HepG2 (cell line): ENCODE measurements at regions not wholly inside any gene's neighbourhood (a gene's known extent, or its start where the extent isn't known, plus 50 kb on each side); places are given as distances from the start of the nearest gene placed in this dataset.

Source experiments
- ATAC-seq: fragments of 200-7000 bp; cut with Tn5 transposase; 3 replicates; pipeline ENCODE4 v1.9.1; 2020; ENCODE audit warnings: mild to moderate bottlenecking, moderate library complexity
- BruUV-seq: library from RNA; stranded (reverse); fragments of 400-500 nt; replicated peaks from 2 replicates; lab custom pipeline; 2021; lab: Mats Ljungman, UMichigan
- CTCF ChIA-PET: fragments of 300-600 bp; formaldehyde crosslinking; extraction: SDS; loops from one replicate; lab custom pipeline; 2021; ENCODE audit warnings: low total read pairs, inconsistent platforms, low intra/inter-chr PET ratio; lab: Yijun Ruan, JAX
- POLR2A ChIA-PET: fragments of 350-600 bp; sonication (Branson Sonifier 250); formaldehyde crosslinking; loops from one replicate; lab custom pipeline; 2020; ENCODE audit warnings: antibody characterized with exemption, inconsistent platforms; lab: Yijun Ruan, JAX
- DNase-seq: peaks from one replicate; pipeline ENCODE4 v3.0.0-alpha.2; 2015; ENCODE audit warnings: low spot score
- FAIRE-seq: peaks from 3 replicates; lab custom pipeline; 2011; peaks lifted over from hg19 to GRCh38; lab: Jason Lieb, UNC
- H2AFZ ChIP-seq: one replicate; pipeline ENCODE4 v1.6.1; 2011; ENCODE audit warnings: low read length, inconsistent platforms
- H3K27ac ChIP-seq: fragments of 300-600 bp; 3 replicates; pipeline ENCODE4 v1.8.0; 2011; ENCODE audit warnings: mixed run types, mild to moderate bottlenecking, mixed read lengths, low read length, inconsistent platforms; ENCODE audit not compliant: insufficient read depth; ENCODE audit errors: extremely low read length
- H3K27me3 ChIP-seq, 2 experiments: fragments of 200-600 bp in 1 of 2; 2 replicates in 1 of 2; 3 replicates in 1 of 2; pipeline versions ENCODE4 v1.6.0 to v1.8.0; 2011; ENCODE audit warnings: low read length in 2 of 2, mild to moderate bottlenecking in 2 of 2, moderate library complexity in 2 of 2, inconsistent platforms in 1 of 2; ENCODE audit not compliant: insufficient read depth in 2 of 2, control insufficient read depth in 1 of 2
- H3K36me3 ChIP-seq, 2 experiments: fragments of 200-600 bp in 1 of 2; replicated peaks in 1 of 2; 2 replicates in 1 of 2; 3 replicates in 1 of 2; pipeline versions ENCODE4 v1.5.1 to v1.8.0; 2011; ENCODE audit warnings: low read length in 2 of 2, inconsistent platforms in 1 of 2; ENCODE audit not compliant: insufficient read depth in 2 of 2, control insufficient read depth in 1 of 2
- H3K4me1 ChIP-seq: 2 replicates; pipeline ENCODE4 v1.5.1; 2012; ENCODE audit warnings: low read length, inconsistent platforms; ENCODE audit not compliant: insufficient read depth
- H3K4me2 ChIP-seq: 2 replicates; pipeline ENCODE4 v1.6.0; 2011; ENCODE audit warnings: low read depth, low read length, inconsistent platforms
- H3K4me3 ChIP-seq, 3 experiments: fragments of 200-600 bp in 1 of 3; sonication (generic), shearing (Covaris generic) in 1 of 3; replicated peaks in 1 of 3; 2 replicates each; pipeline ENCODE4 v1.5.1; 2011 to 2016; ENCODE audit warnings: low read length in 3 of 3, inconsistent platforms in 2 of 3, low read depth in 2 of 3, mild to moderate bottlenecking in 2 of 3, control low read depth in 1 of 3, mixed read lengths in 1 of 3; ENCODE audit not compliant: insufficient read depth in 1 of 3
- H3K79me2 ChIP-seq: one replicate; pipeline ENCODE4 v1.6.1; 2011; ENCODE audit warnings: low read length, inconsistent platforms; ENCODE audit not compliant: insufficient read depth
- H3K9ac ChIP-seq: 2 replicates; pipeline ENCODE4 v1.6.0; 2011; ENCODE audit warnings: mild to moderate bottlenecking, low read depth, low read length, inconsistent platforms; ENCODE audit not compliant: insufficient read depth
- H3K9me3 ChIP-seq: 2 replicates; pipeline ENCODE4 v1.5.1; 2012; ENCODE audit warnings: mild to moderate bottlenecking, low read length
- H4K20me1 ChIP-seq: 2 replicates; pipeline ENCODE4 v1.6.0; 2011; ENCODE audit warnings: inconsistent platforms, mild to moderate bottlenecking, low read length, moderate library complexity; ENCODE audit not compliant: insufficient read depth
- DPF2 ChIP-seq: sonication (generic); formaldehyde crosslinking; IDR thresholded peaks from 2 replicates; pipeline ENCODE4 v1.4.0; 2020; ENCODE audit warnings: mild to moderate bottlenecking, low read depth, missing genetic modification reagents, borderline replicate concordance
- KLF6 ChIP-seq: IDR thresholded peaks from 2 replicates; pipeline ENCODE4 v1.8.0; 2016; ENCODE audit warnings: missing biosample characterization, missing genetic modification reagents
- MIER2 ChIP-seq: IDR thresholded peaks from 2 replicates; pipeline ENCODE4 v1.6.1; 2016; ENCODE audit warnings: missing biosample characterization, missing genetic modification reagents
- ZBTB3 ChIP-seq: sonication (generic); formaldehyde crosslinking; IDR thresholded peaks from 2 replicates; pipeline ENCODE4 v1.4.0; 2020; ENCODE audit warnings: low read depth, mild to moderate bottlenecking, moderate library complexity, missing genetic modification reagents, borderline replicate concordance
- ZFP90 ChIP-seq: sonication (generic); formaldehyde crosslinking; IDR thresholded peaks from 2 replicates; pipeline ENCODE4 v1.8.0; 2022; ENCODE audit warnings: missing genetic modification reagents, mild to moderate bottlenecking, inconsistent platforms, borderline replicate concordance
- ZNF235 ChIP-seq: sonication (generic); formaldehyde crosslinking; IDR thresholded peaks from 2 replicates; pipeline ENCODE4 v1.8.1; 2023; ENCODE audit warnings: mild to moderate bottlenecking, missing genetic modification reagents, borderline replicate concordance
- ZNF550 ChIP-seq: sonication (generic); formaldehyde crosslinking; IDR thresholded peaks from 2 replicates; pipeline ENCODE4 v1.4.0; 2020; ENCODE audit warnings: mild to moderate bottlenecking, missing genetic modification reagents, borderline replicate concordance
- ZNF556 ChIP-seq: sonication (generic); formaldehyde crosslinking; IDR thresholded peaks from 2 replicates; pipeline ENCODE4 v1.4.0; 2020; ENCODE audit warnings: mild to moderate bottlenecking, missing genetic modification reagents, borderline replicate concordance
- ZNF563 ChIP-seq: sonication (generic); formaldehyde crosslinking; IDR thresholded peaks from 2 replicates; pipeline ENCODE4 v1.8.0; 2022; ENCODE audit warnings: mild to moderate bottlenecking, moderate library complexity, missing genetic modification reagents
- ZNF703 ChIP-seq: sonication (generic); formaldehyde crosslinking; IDR thresholded peaks from 2 replicates; pipeline ENCODE4 v1.5.1; 2020; ENCODE audit warnings: missing genetic modification reagents, mild to moderate bottlenecking, moderate library complexity, borderline replicate concordance
- ZNF761 ChIP-seq: sonication (generic); formaldehyde crosslinking; conservative IDR thresholded peaks from 2 replicates; pipeline ENCODE4 v1.4.0; 2020; ENCODE audit warnings: mild to moderate bottlenecking, missing genetic modification reagents
- WGBS: methylation state at CpG from one replicate; pipeline ENCODE4 v1.1.6; 2017; ENCODE audit warnings: low lambda C conversion rate; 5-methylcytosine and 5-hydroxymethylcytosine counted together
- in situ Hi-C: cut with HindIII; loops from 2 replicates; pipeline ENCODE4 v1.10.0; 2017; ENCODE audit warnings: low pct_unique_long_range_greater_than_20kb; ENCODE audit not compliant: extremely low pct_ligation_motif_present
- intact Hi-C: fragments of 100-400 bp; cut with micrococcal nuclease; formaldehyde crosslinking; loops from one replicate; pipeline ENCODE4 v1.10.0; 2022; ENCODE audit not compliant: unreplicated experiment
- TF ChIP-seq, protein P1 (sequence below): sonication (generic); formaldehyde crosslinking; IDR thresholded peaks from 2 replicates; pipeline ENCODE4 v1.4.0; 2020; ENCODE audit warnings: missing genetic modification reagents
- TF ChIP-seq, protein P2 (sequence below): IDR thresholded peaks from 2 replicates; pipeline ENCODE4 v1.6.1; 2018; ENCODE audit warnings: missing genetic modification reagents
- TF ChIP-seq, protein P3 (sequence below): sonication (generic); formaldehyde crosslinking; IDR thresholded peaks from 2 replicates; pipeline ENCODE4 v1.4.0; 2020; ENCODE audit warnings: mild to moderate bottlenecking, missing genetic modification reagents
- TF ChIP-seq, protein P4 (sequence below): sonication (generic); formaldehyde crosslinking; IDR thresholded peaks from 2 replicates; pipeline ENCODE4 v1.9.0; 2022; ENCODE audit warnings: low read depth, missing genetic modification reagents
- TF ChIP-seq, protein P5 (sequence below): sonication (generic); formaldehyde crosslinking; IDR thresholded peaks from 2 replicates; pipeline ENCODE4 v1.4.0; 2020; ENCODE audit warnings: missing genetic modification reagents

DNA sequence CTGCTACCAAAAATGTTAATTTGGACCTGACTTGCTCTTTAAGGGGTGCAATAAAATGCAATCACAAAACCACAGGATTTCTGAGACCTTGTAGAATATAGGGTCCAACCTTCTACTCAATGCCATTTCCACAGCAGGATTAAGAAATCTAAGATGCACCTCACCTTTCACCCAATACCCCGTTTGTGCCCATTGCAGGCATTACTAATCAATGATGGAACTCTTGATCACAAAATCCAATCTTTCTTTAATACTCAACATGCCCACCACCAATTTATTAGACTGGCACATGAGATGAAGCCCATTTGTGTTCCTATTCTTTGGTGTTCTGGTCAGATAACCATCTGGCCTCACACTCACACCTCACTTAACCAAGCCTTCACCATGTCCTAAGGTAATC, 117.2 kb upstream of the IGSF21 start:
- Histone ChIP-seq H3K4me1 (no peaks in the 10 kb centered on the region), H2AFZ (no peak overlapping the region), H3K27ac (no peak overlapping the region), H3K9me3 (no peaks in the 10 kb centered on the region), H3K4me3 (no peak overlapping the region), H3K4me2 (no peak overlapping the region), H3K27me3 (peaks cover 0 to 5% of the 10 kb centered on the region in 2 experiments; a peak in 1 of 5 replicates), H3K79me2 (no peaks in the 10 kb centered on the region), H3K36me3 (no peaks in the 10 kb centered on the region), H4K20me1 (no peaks in the 10 kb centered on the region), H3K9ac (no peak overlapping the region)
- POLR2A ChIA-PET = no interaction called here
- BruUV-seq = no TSS peak
- TF ChIP-seq, protein P1, sequence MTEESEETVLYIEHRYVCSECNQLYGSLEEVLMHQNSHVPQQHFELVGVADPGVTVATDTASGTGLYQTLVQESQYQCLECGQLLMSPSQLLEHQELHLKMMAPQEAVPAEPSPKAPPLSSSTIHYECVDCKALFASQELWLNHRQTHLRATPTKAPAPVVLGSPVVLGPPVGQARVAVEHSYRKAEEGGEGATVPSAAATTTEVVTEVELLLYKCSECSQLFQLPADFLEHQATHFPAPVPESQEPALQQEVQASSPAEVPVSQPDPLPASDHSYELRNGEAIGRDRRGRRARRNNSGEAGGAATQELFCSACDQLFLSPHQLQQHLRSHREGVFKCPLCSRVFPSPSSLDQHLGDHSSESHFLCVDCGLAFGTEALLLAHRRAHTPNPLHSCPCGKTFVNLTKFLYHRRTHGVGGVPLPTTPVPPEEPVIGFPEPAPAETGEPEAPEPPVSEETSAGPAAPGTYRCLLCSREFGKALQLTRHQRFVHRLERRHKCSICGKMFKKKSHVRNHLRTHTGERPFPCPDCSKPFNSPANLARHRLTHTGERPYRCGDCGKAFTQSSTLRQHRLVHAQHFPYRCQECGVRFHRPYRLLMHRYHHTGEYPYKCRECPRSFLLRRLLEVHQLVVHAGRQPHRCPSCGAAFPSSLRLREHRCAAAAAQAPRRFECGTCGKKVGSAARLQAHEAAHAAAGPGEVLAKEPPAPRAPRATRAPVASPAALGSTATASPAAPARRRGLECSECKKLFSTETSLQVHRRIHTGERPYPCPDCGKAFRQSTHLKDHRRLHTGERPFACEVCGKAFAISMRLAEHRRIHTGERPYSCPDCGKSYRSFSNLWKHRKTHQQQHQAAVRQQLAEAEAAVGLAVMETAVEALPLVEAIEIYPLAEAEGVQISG (CRISPR knock-in tag) = no peak
- TF ChIP-seq DPF2 (CRISPR knock-in tag) (no peak), ZBTB3 (CRISPR knock-in tag) (no peak), ZNF550 (no peak), MIER2 (CRISPR knock-in tag) (no peak), ZNF761 (no peak), KLF6 (CRISPR knock-in tag) (no peak), ZFP90 (CRISPR knock-in tag) (no peak), ZNF556 (CRISPR knock-in tag) (no peak), ZNF235 (CRISPR knock-in tag) (no peak), ZNF563 (CRISPR knock-in tag) (no peak), ZNF703 (no peak)
- TF ChIP-seq, protein P2, sequence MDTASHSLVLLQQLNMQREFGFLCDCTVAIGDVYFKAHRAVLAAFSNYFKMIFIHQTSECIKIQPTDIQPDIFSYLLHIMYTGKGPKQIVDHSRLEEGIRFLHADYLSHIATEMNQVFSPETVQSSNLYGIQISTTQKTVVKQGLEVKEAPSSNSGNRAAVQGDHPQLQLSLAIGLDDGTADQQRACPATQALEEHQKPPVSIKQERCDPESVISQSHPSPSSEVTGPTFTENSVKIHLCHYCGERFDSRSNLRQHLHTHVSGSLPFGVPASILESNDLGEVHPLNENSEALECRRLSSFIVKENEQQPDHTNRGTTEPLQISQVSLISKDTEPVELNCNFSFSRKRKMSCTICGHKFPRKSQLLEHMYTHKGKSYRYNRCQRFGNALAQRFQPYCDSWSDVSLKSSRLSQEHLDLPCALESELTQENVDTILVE (CRISPR knock-in tag) = no peak
- TF ChIP-seq, protein P3, sequence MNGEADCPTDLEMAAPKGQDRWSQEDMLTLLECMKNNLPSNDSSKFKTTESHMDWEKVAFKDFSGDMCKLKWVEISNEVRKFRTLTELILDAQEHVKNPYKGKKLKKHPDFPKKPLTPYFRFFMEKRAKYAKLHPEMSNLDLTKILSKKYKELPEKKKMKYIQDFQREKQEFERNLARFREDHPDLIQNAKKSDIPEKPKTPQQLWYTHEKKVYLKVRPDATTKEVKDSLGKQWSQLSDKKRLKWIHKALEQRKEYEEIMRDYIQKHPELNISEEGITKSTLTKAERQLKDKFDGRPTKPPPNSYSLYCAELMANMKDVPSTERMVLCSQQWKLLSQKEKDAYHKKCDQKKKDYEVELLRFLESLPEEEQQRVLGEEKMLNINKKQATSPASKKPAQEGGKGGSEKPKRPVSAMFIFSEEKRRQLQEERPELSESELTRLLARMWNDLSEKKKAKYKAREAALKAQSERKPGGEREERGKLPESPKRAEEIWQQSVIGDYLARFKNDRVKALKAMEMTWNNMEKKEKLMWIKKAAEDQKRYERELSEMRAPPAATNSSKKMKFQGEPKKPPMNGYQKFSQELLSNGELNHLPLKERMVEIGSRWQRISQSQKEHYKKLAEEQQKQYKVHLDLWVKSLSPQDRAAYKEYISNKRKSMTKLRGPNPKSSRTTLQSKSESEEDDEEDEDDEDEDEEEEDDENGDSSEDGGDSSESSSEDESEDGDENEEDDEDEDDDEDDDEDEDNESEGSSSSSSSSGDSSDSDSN (CRISPR knock-in tag) = no peak
- TF ChIP-seq, protein P4, sequence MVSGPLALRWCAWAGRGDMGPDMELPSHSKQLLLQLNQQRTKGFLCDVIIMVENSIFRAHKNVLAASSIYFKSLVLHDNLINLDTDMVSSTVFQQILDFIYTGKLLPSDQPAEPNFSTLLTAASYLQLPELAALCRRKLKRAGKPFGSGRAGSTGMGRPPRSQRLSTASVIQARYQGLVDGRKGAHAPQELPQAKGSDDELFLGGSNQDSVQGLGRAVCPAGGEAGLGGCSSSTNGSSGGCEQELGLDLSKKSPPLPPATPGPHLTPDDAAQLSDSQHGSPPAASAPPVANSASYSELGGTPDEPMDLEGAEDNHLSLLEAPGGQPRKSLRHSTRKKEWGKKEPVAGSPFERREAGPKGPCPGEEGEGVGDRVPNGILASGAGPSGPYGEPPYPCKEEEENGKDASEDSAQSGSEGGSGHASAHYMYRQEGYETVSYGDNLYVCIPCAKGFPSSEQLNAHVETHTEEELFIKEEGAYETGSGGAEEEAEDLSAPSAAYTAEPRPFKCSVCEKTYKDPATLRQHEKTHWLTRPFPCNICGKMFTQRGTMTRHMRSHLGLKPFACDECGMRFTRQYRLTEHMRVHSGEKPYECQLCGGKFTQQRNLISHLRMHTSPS (CRISPR knock-in tag) = no peak
- TF ChIP-seq, protein P5, sequence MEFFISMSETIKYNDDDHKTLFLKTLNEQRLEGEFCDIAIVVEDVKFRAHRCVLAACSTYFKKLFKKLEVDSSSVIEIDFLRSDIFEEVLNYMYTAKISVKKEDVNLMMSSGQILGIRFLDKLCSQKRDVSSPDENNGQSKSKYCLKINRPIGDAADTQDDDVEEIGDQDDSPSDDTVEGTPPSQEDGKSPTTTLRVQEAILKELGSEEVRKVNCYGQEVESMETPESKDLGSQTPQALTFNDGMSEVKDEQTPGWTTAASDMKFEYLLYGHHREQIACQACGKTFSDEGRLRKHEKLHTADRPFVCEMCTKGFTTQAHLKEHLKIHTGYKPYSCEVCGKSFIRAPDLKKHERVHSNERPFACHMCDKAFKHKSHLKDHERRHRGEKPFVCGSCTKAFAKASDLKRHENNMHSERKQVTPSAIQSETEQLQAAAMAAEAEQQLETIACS = no peak
- WGBS = 18% methylated on average over 1 of the region's 1 CpG
- ATAC-seq (no peak), FAIRE-seq (no peak), DNase-seq (no peak)
- intact Hi-C loops = no loop called here
- in situ Hi-C loops = no loop called here
- CTCF ChIA-PET = no interaction called here
